Fibroblast of mammary gland (primary cell): ENCODE measurements at regions not wholly inside any gene's neighbourhood (a gene's known extent, or its start where the extent isn't known, plus 50 kb on each side); places are given as distances from the start of the nearest gene placed in this dataset.

Source experiments
- DNase-seq: peaks from one replicate; pipeline ENCODE4 v3.0.0-alpha.2; 2010; ENCODE audit warnings: low read depth
- H3K4me3 ChIP-seq: 2 replicates; pipeline ENCODE4 v1.5.1; 2011; ENCODE audit warnings: low read depth, mild to moderate bottlenecking, low read length, moderate library complexity; ENCODE audit not compliant: control insufficient read depth
- CTCF ChIP-seq: conservative IDR thresholded peaks from 2 replicates; pipeline ENCODE4 v1.5.1; 2011; ENCODE audit warnings: low read depth, low read length, inconsistent platforms; ENCODE audit not compliant: control insufficient read depth, insufficient read depth

GRCh38 chr17:69921046-69921445, 154.0 kb upstream of the KCNJ16 start:
- no peak for DNase-seq
- TF ChIP-seq CTCF: no peak
- H3K4me3 ChIP-seq: no peak overlapping the region

GRCh38 chr17:69928611-69929010, 146.4 kb upstream of the KCNJ16 start:
- DNase-seq: no peak
- no peak for TF ChIP-seq CTCF
- no peak overlapping the region for H3K4me3 ChIP-seq

- no peak overlapping the region for H3K4me3 ChIP-seq
- TF ChIP-seq CTCF: no peak
- DNase-seq: no peak
Observed at GRCh38 chr17:69936996-69937395, 138.0 kb upstream of the KCNJ16 start.

GRCh38 chr17:69943058-69943457, 132.0 kb upstream of the KCNJ16 start:
- DNase-seq: no peak
- H3K4me3 ChIP-seq: no peak overlapping the region
- TF ChIP-seq CTCF: no peak

- no peak for TF ChIP-seq CTCF
- H3K4me3 ChIP-seq: no peak overlapping the region
Observed at GRCh38 chr17:69944406-69944805, 130.6 kb upstream of the KCNJ16 start.

GRCh38 chr17:69945698-69946185, 129.3 kb upstream of the KCNJ16 start:
- no peak for TF ChIP-seq CTCF

More at GRCh38 chr17:69944406-69944805, 130.6 kb upstream of the KCNJ16 start:
- no peak for DNase-seq

More at GRCh38 chr17:69945698-69946185, 129.3 kb upstream of the KCNJ16 start:
- DNase-seq: no peak
- H3K4me3 ChIP-seq: no peak overlapping the region
